K562 (cell line): ENCODE measurements at regions not wholly inside any gene's neighbourhood (a gene's known extent, or its start where the extent isn't known, plus 50 kb on each side); places are given as distances from the start of the nearest gene placed in this dataset.

ENCODE experiments used
- ATAC-seq: fragments of 200-7000 bp; cut with Tn5 transposase; 3 replicates; pipeline ENCODE4 v1.9.1; 2020; ENCODE audit warnings: moderate library complexity
- BruUV-seq: library from RNA; stranded (reverse); fragments of 400-500 nt; replicated peaks from 2 replicates; lab custom pipeline; 2021; lab: Mats Ljungman, UMichigan
- CTCF ChIA-PET: fragments of 300-600 bp; formaldehyde crosslinking; extraction: SDS; loops from one replicate; lab custom pipeline; 2021; ENCODE audit warnings: low intra/inter-chr PET ratio; lab: Yijun Ruan, JAX
- POLR2A ChIA-PET: fragments of 300-600, 350-650 bp; sonication (Branson Sonifier 250); formaldehyde crosslinking; extraction: SDS; loops from one replicate; lab custom pipeline; 2021; ENCODE audit warnings: antibody characterized with exemption, inconsistent platforms; lab: Yijun Ruan, JAX
- DNase-seq, 4 experiments: peaks; one replicate each; pipeline versions ENCODE4 v3.0.0 to v3.0.0-alpha.2; 2011 to 2018; ENCODE audit warnings: low spot score in 3 of 4, mixed read lengths in 3 of 4; ENCODE audit errors: extremely low read depth in 1 of 4
- FAIRE-seq: peaks from 2 replicates; lab custom pipeline; 2011; peaks lifted over from hg19 to GRCh38; lab: Jason Lieb, UNC
- H2AFZ ChIP-seq: 2 replicates; pipeline ENCODE4 v1.6.0; 2011; ENCODE audit warnings: low read depth, low read length, control low read depth, inconsistent platforms
- H3K27ac ChIP-seq: fragments of 200-600 bp; 3 replicates; pipeline ENCODE4 v1.8.0; 2011; ENCODE audit warnings: low read depth, mild to moderate bottlenecking, control low read depth, inconsistent platforms, low read length, moderate library complexity, mixed read lengths; ENCODE audit errors: extremely low read depth
- H3K27me3 ChIP-seq, 2 experiments: fragments of 300-600 bp in 1 of 2; 2 replicates in 1 of 2; 3 replicates in 1 of 2; pipeline versions ENCODE4 v1.6.0 to v1.8.0; 2011; ENCODE audit warnings: inconsistent platforms in 2 of 2, low read length in 2 of 2, mild to moderate bottlenecking in 1 of 2, mixed read lengths in 1 of 2, moderate library complexity in 1 of 2; ENCODE audit not compliant: control insufficient read depth in 2 of 2, insufficient read depth in 2 of 2
- H3K36me3 ChIP-seq: fragments of 300-600 bp; 3 replicates; pipeline ENCODE4 v1.8.0; 2011; ENCODE audit warnings: mild to moderate bottlenecking, low read length, inconsistent platforms; ENCODE audit not compliant: control insufficient read depth, insufficient read depth
- H3K4me1 ChIP-seq, 2 experiments: fragments of 200-600 bp in 1 of 2; replicated peaks in 1 of 2; 2 replicates in 1 of 2; 3 replicates in 1 of 2; pipeline versions ENCODE4 v1.5.1 to v1.8.0; 2011; ENCODE audit warnings: inconsistent platforms in 2 of 2, low read length in 2 of 2, mild to moderate bottlenecking in 1 of 2, mixed read lengths in 1 of 2, moderate library complexity in 1 of 2; ENCODE audit not compliant: control insufficient read depth in 2 of 2, insufficient read depth in 2 of 2
- H3K4me2 ChIP-seq: 2 replicates; pipeline ENCODE4 v1.6.1; 2011; ENCODE audit warnings: low read length, control low read depth, inconsistent platforms, mixed read lengths; ENCODE audit not compliant: insufficient read depth
- H3K4me3 ChIP-seq: fragments of 200-600 bp; sonication (generic), shearing (Covaris generic); 2 replicates; pipeline ENCODE4 v1.5.1; 2016; ENCODE audit warnings: control low read depth, inconsistent platforms
- H3K79me2 ChIP-seq: fragments of 200-600 bp; 3 replicates; pipeline ENCODE4 v1.8.0; 2011; ENCODE audit warnings: low read length, inconsistent platforms; ENCODE audit not compliant: control insufficient read depth, insufficient read depth
- H3K9ac ChIP-seq, 2 experiments: 2 replicates each; pipeline versions ENCODE4 v1.6.0 to v1.6.1; 2011; ENCODE audit warnings: low read depth in 2 of 2, low read length in 2 of 2, control low read depth in 1 of 2, inconsistent platforms in 1 of 2, mild to moderate bottlenecking in 1 of 2, mixed read lengths in 1 of 2; ENCODE audit not compliant: insufficient read depth in 1 of 2
- H3K9me1 ChIP-seq: one replicate; pipeline ENCODE4 v1.6.0; 2011; ENCODE audit warnings: inconsistent platforms, mild to moderate bottlenecking, low read length, moderate library complexity; ENCODE audit not compliant: control insufficient read depth, insufficient read depth
- H3K9me3 ChIP-seq: replicated peaks from 2 replicates; pipeline ENCODE4 v1.5.1; 2011; ENCODE audit warnings: low read depth, low read length, inconsistent platforms; ENCODE audit not compliant: control insufficient read depth, insufficient read depth
- H4K20me1 ChIP-seq: replicated peaks from 2 replicates; pipeline ENCODE4 v1.6.1; 2011; ENCODE audit warnings: low read length, inconsistent platforms, mixed read lengths; ENCODE audit not compliant: control insufficient read depth, insufficient read depth
- EHMT2 ChIP-seq: fragments of 450-650 bp; IDR thresholded peaks from 2 replicates; pipeline ENCODE4 v1.6.1; 2018; ENCODE audit warnings: antibody characterized with exemption
- KDM4B ChIP-seq, 2 experiments: fragments of 450-650 bp in 1 of 2; sonication (generic) in 1 of 2; IDR thresholded peaks; 2 replicates each; pipeline ENCODE4 v1.6.1; 2016 to 2017; ENCODE audit warnings: borderline replicate concordance in 2 of 2, antibody characterized with exemption in 1 of 2, low read depth in 1 of 2, mild to moderate bottlenecking in 1 of 2
- MIER1 ChIP-seq: fragments of 450-650 bp; IDR thresholded peaks from 2 replicates; pipeline ENCODE4 v1.6.1; 2016; ENCODE audit warnings: antibody characterized with exemption, mild to moderate bottlenecking, low read depth
- NR1H2 ChIP-seq: sonication (generic); formaldehyde crosslinking; IDR thresholded peaks from 2 replicates; pipeline ENCODE4 v1.4.0; 2020; ENCODE audit warnings: mild to moderate bottlenecking, missing genetic modification reagents
- PTRF ChIP-seq: fragments of 450-650 bp; IDR thresholded peaks from 2 replicates; pipeline ENCODE4 v1.6.1; 2016; ENCODE audit warnings: mild to moderate bottlenecking, missing genetic modification characterization, missing compliant biosample characterization
- TCF15 ChIP-seq: fragments of 250-450 bp; sonication (Bioruptor Pico); IDR thresholded peaks from 2 replicates; pipeline ENCODE4 v1.8.0; 2022; ENCODE audit warnings: moderate library complexity, mild to moderate bottlenecking, inconsistent platforms
- TEAD4 ChIP-seq, 2 experiments: sonication (generic) in 1 of 2; formaldehyde crosslinking in 1 of 2; IDR thresholded peaks; 2 replicates each; pipeline versions ENCODE4 v1.6.1 to v1.8.0; 2012 to 2022; ENCODE audit warnings: borderline replicate concordance in 1 of 2, inconsistent platforms in 1 of 2, low read length in 1 of 2, mild to moderate bottlenecking in 1 of 2, missing genetic modification reagents in 1 of 2
- ZFP30 ChIP-seq: fragments of 250-450 bp; sonication (Bioruptor Pico); IDR thresholded peaks from 2 replicates; pipeline ENCODE4 v1.8.0; 2022; ENCODE audit warnings: moderate library complexity, mild to moderate bottlenecking, inconsistent platforms, borderline replicate concordance
- ZKSCAN8 ChIP-seq: fragments of 200-800 bp; sonication (Bioruptor generic); IDR thresholded peaks from 2 replicates; pipeline ENCODE4 v1.6.1; 2016; ENCODE audit warnings: missing genetic modification characterization, missing compliant biosample characterization
- ZNF143 ChIP-seq: sonication (generic); formaldehyde crosslinking; IDR thresholded peaks from 2 replicates; pipeline ENCODE4 v1.9.0; 2022; ENCODE audit warnings: mild to moderate bottlenecking, missing genetic modification reagents
- ZNF57 ChIP-seq: fragments of 450-650 bp; formaldehyde crosslinking; IDR thresholded peaks from 2 replicates; pipeline ENCODE4 v1.4.0; 2020; ENCODE audit warnings: mild to moderate bottlenecking, moderate library complexity
- ZNF707 ChIP-seq: fragments of 250-450 bp; sonication (Bioruptor Pico); conservative IDR thresholded peaks from 2 replicates; pipeline ENCODE4 v1.8.0; 2022; ENCODE audit warnings: inconsistent platforms, mild to moderate bottlenecking, moderate library complexity
- WGBS: fragments of 100-300 bp; shearing (Covaris generic); methylation state at CpG from one replicate; pipeline ENCODE4 v1.1.6; 2016; ENCODE audit warnings: low coverage, mixed read lengths; ENCODE audit not compliant: insufficient coverage; ENCODE audit errors: missing lambda C conversion rate; 5-methylcytosine and 5-hydroxymethylcytosine counted together
- in situ Hi-C: fragments of 300-500 bp; cut with MboI; formaldehyde crosslinking; loops from 4 replicates; pipeline ENCODE4 v1.15.0; 2018; ENCODE audit warnings: inconsistent platforms, mixed read lengths
- intact Hi-C: fragments of 100-400 bp; cut with micrococcal nuclease; formaldehyde crosslinking; loops from 2 replicates; pipeline ENCODE4 v1.14.2; 2022
- TF ChIP-seq, protein P1 (sequence below): fragments of 200-400 bp; formaldehyde crosslinking; IDR thresholded peaks from 2 replicates; pipeline ENCODE4 v1.6.1; 2017; ENCODE audit warnings: mild to moderate bottlenecking, low read depth, low read length, moderate library complexity

DNA sequence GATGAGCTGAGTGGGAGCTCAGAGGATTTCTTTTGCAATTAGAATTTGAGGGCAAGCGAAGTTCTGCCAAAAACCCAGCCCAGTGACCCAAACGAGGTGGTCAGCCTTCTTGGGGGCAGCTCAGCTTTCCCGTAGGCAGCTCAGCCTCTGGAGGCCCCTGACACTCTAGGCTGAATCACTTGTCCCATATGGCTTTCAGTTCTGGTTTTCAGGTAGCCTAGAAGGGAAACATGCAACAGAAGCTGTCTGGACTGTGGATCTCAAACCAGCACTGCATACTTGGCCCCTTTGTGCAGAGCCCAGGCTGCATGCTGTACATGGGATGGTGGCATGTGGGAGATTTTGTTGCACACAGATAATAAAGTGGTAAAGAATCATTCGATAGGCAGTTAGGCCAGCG lies 322.8 kb downstream of the ANKRD30A start:
- 0% methylated on average over 5 of the region's 5 CpGs for WGBS
- intact Hi-C loops (no loop called here), in situ Hi-C loops (no loop called here)
- Histone ChIP-seq H3K36me3 (no peaks in the 10 kb centered on the region), H3K79me2 (no peaks in the 10 kb centered on the region), H3K4me2 (no peak overlapping the region), H3K27ac (no peak overlapping the region), H3K27me3 (no peaks in the 10 kb centered on the region), H3K4me3 (no peak overlapping the region), H3K9me3 (no peaks in the 10 kb centered on the region), H3K4me1 (no peaks in the 10 kb centered on the region), H2AFZ (no peak overlapping the region), H3K9me1 (no peaks in the 10 kb centered on the region), H3K9ac (no peak overlapping the region), H4K20me1 (no peaks in the 10 kb centered on the region)
- no peak for ATAC-seq
- no TSS peak for BruUV-seq
- no peak for FAIRE-seq
- POLR2A ChIA-PET, result no interaction called here
- DNase-seq, result no peak
- TF ChIP-seq EHMT2 (no peak), TCF15 (CRISPR knock-in tag) (no peak), ZFP30 (no peak)
- CTCF ChIA-PET, result no interaction called here

- ChIA-PET POLR2A (no interaction called here), CTCF (no interaction called here)
- Histone ChIP-seq H3K27ac (no peak overlapping the region), H3K9me1 (no peaks in the 10 kb centered on the region), H3K27me3 (no peaks in the 10 kb centered on the region), H3K4me2 (no peak overlapping the region), H2AFZ (no peak overlapping the region), H3K4me3 (no peak overlapping the region), H3K9me3 (no peaks in the 10 kb centered on the region), H4K20me1 (no peaks in the 10 kb centered on the region), H3K9ac (no peak overlapping the region), H3K79me2 (no peaks in the 10 kb centered on the region), H3K36me3 (no peaks in the 10 kb centered on the region), H3K4me1 (no peaks in the 10 kb centered on the region)
- intact Hi-C loops, result no loop called here
- no TSS peak for BruUV-seq
- ATAC-seq (no peak), DNase-seq (no peak), FAIRE-seq (no peak)
- WGBS, result 0% methylated on average over 2 of the region's 2 CpGs
- in situ Hi-C loops, result no loop called here
- no peak for TF ChIP-seq KDM4B (IDR thresholded peaks at IDR 0.05; ENCODE audit: borderline replicate concordance in 2 of 2, low read depth in 1 of 2)
- TF ChIP-seq, protein P1, sequence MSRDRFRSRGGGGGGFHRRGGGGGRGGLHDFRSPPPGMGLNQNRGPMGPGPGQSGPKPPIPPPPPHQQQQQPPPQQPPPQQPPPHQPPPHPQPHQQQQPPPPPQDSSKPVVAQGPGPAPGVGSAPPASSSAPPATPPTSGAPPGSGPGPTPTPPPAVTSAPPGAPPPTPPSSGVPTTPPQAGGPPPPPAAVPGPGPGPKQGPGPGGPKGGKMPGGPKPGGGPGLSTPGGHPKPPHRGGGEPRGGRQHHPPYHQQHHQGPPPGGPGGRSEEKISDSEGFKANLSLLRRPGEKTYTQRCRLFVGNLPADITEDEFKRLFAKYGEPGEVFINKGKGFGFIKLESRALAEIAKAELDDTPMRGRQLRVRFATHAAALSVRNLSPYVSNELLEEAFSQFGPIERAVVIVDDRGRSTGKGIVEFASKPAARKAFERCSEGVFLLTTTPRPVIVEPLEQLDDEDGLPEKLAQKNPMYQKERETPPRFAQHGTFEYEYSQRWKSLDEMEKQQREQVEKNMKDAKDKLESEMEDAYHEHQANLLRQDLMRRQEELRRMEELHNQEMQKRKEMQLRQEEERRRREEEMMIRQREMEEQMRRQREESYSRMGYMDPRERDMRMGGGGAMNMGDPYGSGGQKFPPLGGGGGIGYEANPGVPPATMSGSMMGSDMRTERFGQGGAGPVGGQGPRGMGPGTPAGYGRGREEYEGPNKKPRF, result no peak
- no peak for TF ChIP-seq TEAD4 (IDR thresholded peaks at IDR 0.05; ENCODE audit: low read length)
- TF ChIP-seq TEAD4 (CRISPR knock-in tag; IDR thresholded peaks at IDR 0.05; ENCODE audit: borderline replicate concordance), result no peak
- no peak for TF ChIP-seq ZNF707
- no peak for TF ChIP-seq NR1H2
- no peak for TF ChIP-seq ZKSCAN8 (CRISPR knock-in tag)
- no peak for TF ChIP-seq PTRF (tag)
- TF ChIP-seq MIER1, result no peak
- no peak for TF ChIP-seq ZNF57 (CRISPR knock-in tag)
- TF ChIP-seq ZNF143 (CRISPR knock-in tag), result no peak
These were observed 317.5 kb downstream of the ANKRD30A start for GRCh38 chr10:37442882-37443281.
